ENCODE measurements at regions not wholly inside any gene's neighbourhood (a gene's known extent, or its start where the extent isn't known, plus 50 kb on each side); places are given as distances from the start of the nearest gene placed in this dataset.
"Not testable (repeated sequence)": the region's sequence is repeated elsewhere in the genome, so short reads cannot be mapped to it uniquely, and the experiment has no call there.

GRCh38 chr14:50030911-50031310, 85.5 kb downstream of the VCPKMT start:
- ATAC-seq (ENCODE audit: low read depth); DNase-seq; H3K4me3 Mint-ChIP-seq; H3K27me3 Mint-ChIP-seq; H3K9me3 Mint-ChIP-seq; POLR2A ChIA-PET: not testable (repeated sequence)
- Mint-ChIP-seq H3K36me3 (peaks cover 69% of the 10 kb centered on the region), H3K4me1 (peaks cover 19% of the 10 kb centered on the region), H3K27ac (peak overlapping the region; percentile 47)

- Mint-ChIP-seq H3K27ac (peak overlapping the region; percentile 47), H3K27me3 (no peaks in the 10 kb centered on the region), H3K36me3 (peaks cover 69% of the 10 kb centered on the region), H3K4me1 (peaks cover 21% of the 10 kb centered on the region), H3K4me3 (no peak overlapping the region), H3K9me3 (peaks cover 6% of the 10 kb centered on the region)
- POLR2A ChIA-PET: no interaction called here
- ATAC-seq (ENCODE audit: low read depth) (no peak), DNase-seq (no peak)
These were observed 84.6 kb downstream of the VCPKMT start for GRCh38 chr14:50031602-50032313.

GRCh38 chr14:50032462-50033167, 83.8 kb downstream of the VCPKMT start:
- Mint-ChIP-seq H3K4me1 (peaks cover 23% of the 10 kb centered on the region), H3K36me3 (peaks cover 69% of the 10 kb centered on the region)
- DNase-seq; H3K27ac Mint-ChIP-seq; H3K9me3 Mint-ChIP-seq; ATAC-seq (ENCODE audit: low read depth); H3K27me3 Mint-ChIP-seq; H3K4me3 Mint-ChIP-seq: not testable (repeated sequence)
- POLR2A ChIA-PET: interaction anchor here (1.0 kb wide), 1 partner anchor 29 kb away, joined by 3 read pairs; no protein-coding TSS in a partner anchor

GRCh38 chr14:50035214-50035613, 81.2 kb downstream of the VCPKMT start:
- no peak overlapping the region for H3K27ac Mint-ChIP-seq
- no peak for DNase-seq
- POLR2A ChIA-PET: interaction anchor here (1.0 kb wide), 1 partner anchor 171 kb away, joined by 5 read pairs; no protein-coding TSS in a partner anchor
- H3K27me3 Mint-ChIP-seq: no peaks in the 10 kb centered on the region
- peaks cover 69% of the 10 kb centered on the region for H3K36me3 Mint-ChIP-seq
- H3K4me1 Mint-ChIP-seq: peaks cover 41% of the 10 kb centered on the region
- no peak overlapping the region for H3K4me3 Mint-ChIP-seq
- ATAC-seq (ENCODE audit: low read depth): no peak
- H3K9me3 Mint-ChIP-seq: peaks cover 6% of the 10 kb centered on the region

GRCh38 chr14:50036211-50036610, 80.2 kb downstream of the VCPKMT start:
- Mint-ChIP-seq H3K9me3 (peaks cover 4% of the 10 kb centered on the region), H3K4me1 (peaks cover 47% of the 10 kb centered on the region), H3K4me3 (no peak overlapping the region), H3K27me3 (no peaks in the 10 kb centered on the region), H3K27ac (no peak overlapping the region), H3K36me3 (peaks cover 66% of the 10 kb centered on the region)
- POLR2A ChIA-PET: interaction anchor here (0.6 to 7.1 kb wide), 6 partner anchors 8 to 270 kb away, joined by 3 to 85 read pairs (median 4); no protein-coding TSS in a partner anchor
- ATAC-seq (ENCODE audit: low read depth) (no peak), DNase-seq (no peak)

GRCh38 chr14:50036637-50037036, 79.7 kb downstream of the VCPKMT start:
- no peaks in the 10 kb centered on the region for H3K27me3 Mint-ChIP-seq
- POLR2A ChIA-PET: interaction anchor here (0.6 to 7.1 kb wide), 6 partner anchors 8 to 270 kb away, joined by 3 to 85 read pairs (median 4); no protein-coding TSS in a partner anchor
- peaks cover 49% of the 10 kb centered on the region for H3K4me1 Mint-ChIP-seq
- peaks cover 66% of the 10 kb centered on the region for H3K36me3 Mint-ChIP-seq
- no peak for DNase-seq
- H3K27ac Mint-ChIP-seq: no peak overlapping the region
- peaks cover 2% of the 10 kb centered on the region for H3K9me3 Mint-ChIP-seq
- no peak overlapping the region for H3K4me3 Mint-ChIP-seq
- ATAC-seq (ENCODE audit: low read depth): no peak

GRCh38 chr14:50037240-50037639, 79.1 kb downstream of the VCPKMT start:
- POLR2A ChIA-PET: interaction anchor here (0.6 to 7.1 kb wide), 5 partner anchors 9 to 67 kb away, joined by 4 to 85 read pairs (median 9); no protein-coding TSS in a partner anchor
- Mint-ChIP-seq H3K27ac (peak overlapping the region; percentile 34), H3K4me3 (no peak overlapping the region), H3K27me3 (no peaks in the 10 kb centered on the region), H3K9me3 (no peaks in the 10 kb centered on the region), H3K4me1 (peaks cover 53% of the 10 kb centered on the region), H3K36me3 (peaks cover 64% of the 10 kb centered on the region)
- no peak for DNase-seq
- no peak for ATAC-seq (ENCODE audit: low read depth)

- POLR2A ChIA-PET: interaction anchor here (0.8 to 7.1 kb wide), 16 partner anchors 10 to 185 kb away, joined by 3 to 85 read pairs (median 4); partner anchors contain the start of genes ARF6 and NEMF
- Mint-ChIP-seq H3K9me3 (no peaks in the 10 kb centered on the region), H3K27ac (peak overlapping the region; percentile 98), H3K36me3 (peaks cover 61% of the 10 kb centered on the region), H3K27me3 (no peaks in the 10 kb centered on the region), H3K4me3 (no peak overlapping the region), H3K4me1 (peaks cover 53% of the 10 kb centered on the region)
- DNase-seq (no peak), ATAC-seq (ENCODE audit: low read depth) (no peak)
These were observed 78.5 kb downstream of the VCPKMT start for GRCh38 chr14:50037852-50038251.

- H3K4me3 Mint-ChIP-seq: peak overlapping the region; percentile 54
- no peaks in the 10 kb centered on the region for H3K9me3 Mint-ChIP-seq
- peaks cover 59% of the 10 kb centered on the region for H3K36me3 Mint-ChIP-seq
- peaks cover 53% of the 10 kb centered on the region for H3K4me1 Mint-ChIP-seq
- peak overlapping the region; percentile 98 for H3K27ac Mint-ChIP-seq
- POLR2A ChIA-PET: interaction anchor here (0.8 to 7.1 kb wide), 16 partner anchors 9 to 186 kb away, joined by 3 to 85 read pairs (median 4); partner anchors contain the start of genes ARF6 and NEMF
- DNase-seq: no peak
- ATAC-seq (ENCODE audit: low read depth): peak; percentile 40
- H3K27me3 Mint-ChIP-seq: no peaks in the 10 kb centered on the region
These were observed 77.8 kb downstream of the VCPKMT start for GRCh38 chr14:50038398-50039119.

- ATAC-seq (ENCODE audit: low read depth): no peak
- no peaks in the 10 kb centered on the region for H3K9me3 Mint-ChIP-seq
- H3K36me3 Mint-ChIP-seq: peaks cover 54% of the 10 kb centered on the region
- no peaks in the 10 kb centered on the region for H3K27me3 Mint-ChIP-seq
- DNase-seq: no peak
- peak overlapping the region; percentile 98 for H3K27ac Mint-ChIP-seq
- POLR2A ChIA-PET: interaction anchor here (1.0 to 7.1 kb wide), 10 partner anchors 22 to 187 kb away, joined by 3 to 85 read pairs (median 6); partner anchors contain the start of genes ARF6 and NEMF
- H3K4me3 Mint-ChIP-seq: peak overlapping the region; percentile 54
- peaks cover 55% of the 10 kb centered on the region for H3K4me1 Mint-ChIP-seq
These were observed 77.3 kb downstream of the VCPKMT start for GRCh38 chr14:50039120-50039517.

- POLR2A ChIA-PET: interaction anchor here (0.7 to 7.1 kb wide), 11 partner anchors 21 to 188 kb away, joined by 3 to 85 read pairs (median 7); partner anchors contain the start of gene NEMF
- peaks cover 51% of the 10 kb centered on the region for H3K36me3 Mint-ChIP-seq
- H3K4me3 Mint-ChIP-seq: peak overlapping the region; percentile 87
- H3K9me3 Mint-ChIP-seq: no peaks in the 10 kb centered on the region
- peak overlapping the region; percentile 98 for H3K27ac Mint-ChIP-seq
- peaks cover 60% of the 10 kb centered on the region for H3K4me1 Mint-ChIP-seq
- ATAC-seq (ENCODE audit: low read depth): no peak
- no peak for DNase-seq
- H3K27me3 Mint-ChIP-seq: no peaks in the 10 kb centered on the region
These were observed 76.5 kb downstream of the VCPKMT start for GRCh38 chr14:50039734-50040400.

- Mint-ChIP-seq H3K27me3 (no peaks in the 10 kb centered on the region), H3K4me1 (peaks cover 61% of the 10 kb centered on the region), H3K27ac (peak overlapping the region; percentile 98), H3K9me3 (no peaks in the 10 kb centered on the region), H3K36me3 (peaks cover 51% of the 10 kb centered on the region), H3K4me3 (peak overlapping the region; percentile 87)
- DNase-seq: peak; percentile 50
- peak; percentile 61 for ATAC-seq (ENCODE audit: low read depth)
- POLR2A ChIA-PET: interaction anchor here (0.6 to 7.1 kb wide), 12 partner anchors 21 to 188 kb away, joined by 3 to 85 read pairs (median 6); partner anchors contain the start of gene NEMF
These were observed 76.0 kb downstream of the VCPKMT start for GRCh38 chr14:50040401-50040775.
